NOMO-1 (cell line): ENCODE measurements at regions not wholly inside any gene's neighbourhood (a gene's known extent, or its start where the extent isn't known, plus 50 kb on each side); places are given as distances from the start of the nearest gene placed in this dataset.

Experiments used
- DNase-seq, 2 experiments: peaks; one replicate each; lab custom pipeline; 2025; ENCODE audit not compliant: unreplicated experiment in 2 of 2; lab: John Stamatoyannopoulos, UW

DNA sequence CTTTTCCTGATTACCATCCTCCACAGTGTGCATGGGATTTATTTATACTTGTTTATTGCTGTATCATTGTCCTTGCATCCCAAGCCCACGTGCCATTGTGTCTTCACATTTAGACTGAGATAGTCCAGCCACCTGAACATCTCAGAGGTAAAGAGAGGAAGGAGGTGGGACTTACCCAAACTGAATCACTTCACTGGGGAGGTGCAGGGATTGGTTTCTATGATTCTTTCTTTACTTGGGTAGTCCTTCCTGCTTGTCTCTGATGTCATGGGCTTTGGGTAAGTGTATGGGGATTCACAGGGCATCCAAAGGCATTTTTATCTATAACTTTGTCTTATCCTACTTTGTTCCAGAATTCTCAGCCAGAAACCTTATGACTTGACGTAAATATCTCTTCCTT lies 141.5 kb upstream of the UMPS start:
- DNase-seq: no peak

DNA sequence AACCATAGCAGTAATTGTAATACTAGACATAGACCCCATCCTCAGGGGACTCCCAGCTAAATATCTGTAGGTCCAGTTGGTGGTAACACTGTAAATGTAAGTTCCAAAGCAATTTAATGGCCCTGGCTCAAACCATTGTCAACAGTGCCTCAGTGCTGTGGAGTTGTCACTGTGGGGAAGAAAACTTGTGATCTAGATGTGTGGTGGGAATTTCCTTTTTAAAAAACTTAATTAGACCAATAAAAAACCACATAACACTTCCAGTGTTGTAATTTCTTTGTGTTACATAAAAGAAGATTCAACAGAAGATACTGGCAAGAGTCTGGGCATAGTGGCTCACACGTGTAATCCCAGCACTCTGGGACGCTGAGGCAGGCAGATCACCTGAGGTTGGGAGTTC lies 138.6 kb upstream of the UMPS start:
- no peak for DNase-seq

DNA sequence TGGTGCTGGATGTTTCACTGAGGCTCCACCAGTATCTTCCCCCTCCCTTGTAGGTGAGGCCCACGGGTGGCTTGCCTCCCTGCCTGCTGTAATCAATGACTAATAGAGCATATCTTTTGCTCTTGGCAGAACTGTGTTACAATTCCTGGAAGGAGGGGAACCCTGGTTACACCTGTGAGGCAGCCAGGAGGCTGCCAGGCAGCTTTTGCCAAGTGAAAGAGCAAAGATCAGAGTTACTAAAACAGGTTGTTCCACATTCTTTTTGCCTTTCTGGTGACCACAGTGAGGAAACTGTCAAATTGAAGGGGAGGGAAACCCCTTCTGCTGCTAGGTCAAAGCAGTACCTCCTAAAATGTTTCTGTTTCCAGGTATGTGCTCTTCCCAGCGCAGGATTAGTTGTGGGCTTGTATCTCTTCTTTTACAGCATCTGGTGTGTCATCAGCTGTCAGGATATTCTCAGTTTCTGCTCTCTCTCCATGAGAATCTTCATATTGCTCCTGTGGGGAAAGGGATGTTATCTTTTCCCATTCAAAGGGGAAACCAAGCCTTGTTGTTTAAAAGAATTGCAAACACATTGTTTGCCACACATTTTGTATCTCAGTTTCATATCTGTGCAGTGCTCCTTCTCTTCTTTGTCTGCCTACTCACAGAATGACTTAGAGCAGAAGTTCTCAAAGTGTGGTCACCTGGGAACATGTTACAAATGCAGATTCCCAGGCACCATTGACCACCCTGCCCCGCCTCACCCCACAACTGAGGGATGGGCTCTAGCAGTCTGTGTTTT lies 137.4 kb upstream of the UMPS start:
- DNase-seq: no peak

DNA sequence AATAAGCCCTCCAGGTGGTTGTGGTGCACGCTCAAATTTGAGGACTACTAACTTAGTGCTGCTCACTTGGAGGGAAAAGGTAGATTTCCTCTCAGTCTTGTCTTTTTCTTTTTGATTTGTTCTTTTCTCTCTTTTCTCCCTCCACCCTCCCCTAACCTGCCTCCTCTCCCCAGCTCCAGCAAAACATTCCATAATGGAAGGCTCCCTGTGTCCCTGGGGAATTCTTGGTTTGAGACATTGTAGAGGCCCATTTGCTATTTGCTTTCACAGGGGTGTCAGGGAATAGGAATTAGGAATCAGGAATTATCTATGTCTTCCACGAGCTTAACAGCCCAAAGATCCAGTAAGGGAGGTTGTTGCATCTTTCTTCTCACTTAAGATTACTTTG lies 136.8 kb upstream of the UMPS start:
- DNase-seq: no peak

DNA sequence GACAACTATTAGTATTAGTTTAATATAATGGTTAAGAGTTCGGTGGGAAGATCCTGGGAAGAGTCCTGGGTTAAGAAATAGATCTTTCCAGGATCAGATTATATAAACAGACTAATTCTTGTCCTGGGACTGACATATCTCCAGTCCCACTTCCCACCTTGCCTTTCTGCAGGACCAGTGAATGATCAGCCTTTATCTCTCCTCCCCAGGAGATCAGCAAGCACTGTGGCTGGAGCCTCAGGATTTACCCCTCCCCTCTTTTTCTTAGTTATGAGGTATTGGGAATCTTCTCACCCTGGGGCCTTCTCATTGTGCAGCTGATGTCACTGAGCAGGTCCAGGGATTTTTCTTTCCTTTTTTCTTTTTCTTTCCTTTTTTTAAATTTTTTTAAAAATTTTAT lies 135.7 kb upstream of the UMPS start:
- DNase-seq: no peak

DNA sequence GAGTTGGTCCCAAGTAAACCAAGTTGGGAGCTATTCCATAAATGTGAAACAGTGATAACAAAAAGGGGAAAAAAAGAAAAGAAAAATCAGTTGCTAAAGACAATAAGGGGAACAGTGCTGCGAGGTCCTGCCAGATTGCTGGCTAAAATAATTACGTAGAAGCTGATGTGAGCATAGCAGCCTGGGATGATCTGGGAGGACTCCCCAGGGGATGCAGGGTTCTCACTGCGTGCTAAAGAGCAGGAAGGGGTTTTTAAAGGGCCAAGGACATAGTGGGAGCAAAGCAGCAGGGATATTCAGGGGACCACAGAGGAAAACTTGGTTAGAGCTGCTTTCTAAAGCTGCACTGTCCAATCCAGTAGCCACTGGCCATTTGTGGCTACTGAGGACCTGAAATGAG lies 133.0 kb upstream of the UMPS start:
- no peak for DNase-seq

DNA sequence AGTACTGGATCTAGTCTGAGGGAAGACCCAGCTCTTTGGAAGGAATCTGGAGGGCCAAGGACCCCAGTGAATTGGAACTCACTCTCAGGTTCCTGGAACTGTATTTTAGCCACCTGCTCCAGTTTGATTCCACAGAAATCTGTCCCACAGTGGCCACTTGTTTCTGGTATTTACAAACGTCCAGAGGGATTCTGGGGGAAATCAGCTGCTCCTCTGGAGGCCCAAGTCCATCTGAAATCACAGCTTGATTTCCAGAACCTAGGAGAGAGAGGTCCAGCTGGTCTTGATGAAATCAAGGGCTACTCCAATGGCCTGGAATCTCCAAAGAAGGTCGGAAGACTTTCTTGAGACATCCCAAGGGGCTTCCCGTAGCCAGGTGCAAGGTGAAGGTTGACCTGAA lies 132.3 kb upstream of the UMPS start:
- DNase-seq: no peak

DNA sequence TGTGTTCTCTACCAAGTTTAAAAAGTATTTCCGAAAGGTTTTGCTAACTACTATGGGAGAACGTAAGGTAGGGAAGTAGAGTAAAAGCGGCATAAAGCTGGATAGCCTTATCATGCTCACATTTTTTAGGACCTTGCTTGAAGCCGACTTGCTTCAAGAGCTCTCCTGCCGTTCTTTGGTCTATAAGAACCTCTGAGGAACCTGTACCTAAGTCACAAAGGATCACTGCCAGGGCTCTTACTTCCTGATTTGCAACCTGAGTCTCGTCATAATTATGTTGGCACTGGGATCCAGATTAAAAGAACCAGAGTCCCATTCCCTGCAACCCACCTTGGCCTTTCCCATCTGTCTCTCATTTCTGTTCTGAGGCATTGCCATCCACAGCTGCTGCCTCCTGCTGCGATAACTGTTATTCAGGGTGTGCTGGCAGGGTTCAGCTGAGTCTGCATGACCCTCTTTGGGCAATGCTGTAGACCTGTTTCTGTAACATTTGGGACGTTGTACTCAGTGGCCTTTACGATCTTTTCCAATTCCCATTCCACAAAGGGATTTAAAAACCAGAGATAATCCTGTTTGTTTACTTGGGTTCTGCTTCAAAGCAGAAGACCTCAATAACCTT lies 131.0 kb upstream of the UMPS start:
- DNase-seq: no peak

DNA sequence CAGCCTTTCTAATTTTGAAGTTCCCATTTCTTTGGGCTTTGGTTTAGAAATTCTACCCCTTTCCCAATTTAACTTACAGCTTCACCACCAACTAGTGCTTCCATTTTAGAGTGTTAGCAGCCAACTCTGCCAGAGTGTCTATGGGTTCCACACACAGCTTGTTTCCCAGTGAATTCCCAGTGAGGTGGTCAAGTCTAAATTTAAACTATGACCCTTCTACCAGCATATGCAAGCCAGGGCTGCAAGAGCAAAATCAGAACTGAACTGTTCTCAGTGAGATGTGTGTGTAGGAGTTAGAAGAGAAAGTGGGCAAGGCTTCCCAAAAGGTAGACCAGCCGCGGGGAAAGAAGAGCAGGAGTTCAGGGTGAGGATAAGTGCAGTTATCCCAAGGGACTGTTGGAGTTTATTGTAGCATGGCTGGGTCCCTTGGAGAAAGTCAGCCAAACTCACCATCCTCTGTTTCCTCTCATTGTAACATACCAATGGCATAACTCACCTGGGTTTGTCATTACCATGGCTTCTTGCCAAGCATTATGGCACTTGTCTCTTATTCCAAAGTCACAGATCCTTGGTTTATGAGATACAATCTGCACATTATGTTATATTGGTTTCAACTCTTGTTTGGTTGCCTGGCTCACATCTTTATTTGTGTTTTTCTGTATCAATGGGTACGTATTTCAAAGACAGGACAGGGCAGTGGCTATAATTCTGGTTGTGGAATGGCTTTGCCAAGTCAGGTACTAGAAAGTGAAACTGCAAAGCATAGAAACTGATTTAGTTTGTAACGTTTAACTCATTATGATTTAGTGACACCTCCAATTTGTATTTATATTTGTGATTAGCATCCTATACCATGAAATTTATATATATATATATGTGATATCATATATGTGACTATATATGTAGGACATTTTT lies 130.2 kb upstream of the UMPS start:
- no peak for DNase-seq

DNA sequence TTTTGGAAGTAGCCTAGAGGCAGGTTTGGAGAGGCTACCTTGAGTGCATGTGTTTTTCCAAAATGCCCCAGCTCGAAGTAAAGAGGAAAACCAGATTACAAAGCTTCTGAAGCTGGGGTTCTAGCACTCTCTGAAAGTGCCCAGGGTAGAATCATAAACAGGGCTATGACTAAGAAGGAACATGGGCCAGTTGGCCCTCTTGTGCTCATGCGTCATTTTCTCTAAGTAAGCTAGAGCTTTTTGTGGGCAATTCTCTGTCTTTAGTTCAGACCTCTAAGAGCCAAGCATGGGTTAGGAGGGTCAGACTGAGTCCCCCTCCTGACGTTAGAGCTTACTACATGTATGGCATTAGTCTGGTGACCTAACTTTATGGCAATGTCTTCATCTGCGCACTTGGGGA lies 129.5 kb upstream of the UMPS start:
- DNase-seq: no peak

DNA sequence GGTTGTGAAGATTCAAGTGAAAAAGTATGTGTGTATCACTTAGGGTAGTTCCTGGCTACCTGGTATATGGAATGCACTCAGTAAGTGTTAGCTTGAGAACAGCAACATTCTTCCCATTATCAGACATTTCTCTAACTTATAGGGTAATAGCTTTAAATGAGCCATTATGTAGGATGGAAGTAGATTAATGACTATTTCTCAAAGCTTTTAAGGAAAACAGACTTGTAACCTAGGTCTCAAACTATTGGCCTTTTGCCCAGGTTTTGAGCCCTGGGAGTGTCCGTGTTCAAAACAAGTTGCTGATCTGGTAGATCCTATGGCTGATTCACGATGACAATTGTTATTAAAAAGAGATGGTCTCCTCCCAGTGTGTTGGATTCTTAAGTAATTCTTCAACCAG lies 129.1 kb upstream of the UMPS start:
- no peak for DNase-seq

DNA sequence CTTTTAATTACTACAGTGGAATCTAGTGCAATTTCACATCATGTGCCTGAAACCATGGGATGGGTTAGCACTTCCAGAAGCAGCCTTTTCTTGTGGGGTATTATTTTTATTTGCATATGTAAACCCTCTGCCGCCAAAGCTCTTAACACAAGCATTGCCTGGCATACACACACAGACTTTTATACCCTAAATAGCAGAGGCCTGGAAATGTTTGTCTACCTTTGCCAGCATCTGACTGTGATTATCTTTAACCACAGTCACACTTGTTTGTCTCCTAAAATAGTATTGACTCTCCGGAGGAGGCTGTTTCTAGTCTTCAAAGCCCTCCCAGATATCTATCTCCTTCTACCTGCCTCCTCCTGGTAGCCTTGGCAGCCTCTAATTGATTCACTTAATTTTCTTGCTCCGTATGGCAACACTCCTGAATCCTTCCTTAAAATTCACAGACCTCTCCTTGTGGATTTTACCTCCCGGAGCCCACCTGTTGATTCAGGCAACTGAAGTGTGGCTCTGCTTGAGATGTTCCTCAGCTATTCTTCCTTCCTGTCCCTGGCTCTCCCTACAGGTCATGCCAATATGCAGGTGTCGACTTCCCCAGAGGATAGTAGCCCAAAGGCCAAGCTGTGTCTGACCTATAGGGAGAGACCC lies 127.1 kb upstream of the UMPS start:
- DNase-seq: no peak

DNA sequence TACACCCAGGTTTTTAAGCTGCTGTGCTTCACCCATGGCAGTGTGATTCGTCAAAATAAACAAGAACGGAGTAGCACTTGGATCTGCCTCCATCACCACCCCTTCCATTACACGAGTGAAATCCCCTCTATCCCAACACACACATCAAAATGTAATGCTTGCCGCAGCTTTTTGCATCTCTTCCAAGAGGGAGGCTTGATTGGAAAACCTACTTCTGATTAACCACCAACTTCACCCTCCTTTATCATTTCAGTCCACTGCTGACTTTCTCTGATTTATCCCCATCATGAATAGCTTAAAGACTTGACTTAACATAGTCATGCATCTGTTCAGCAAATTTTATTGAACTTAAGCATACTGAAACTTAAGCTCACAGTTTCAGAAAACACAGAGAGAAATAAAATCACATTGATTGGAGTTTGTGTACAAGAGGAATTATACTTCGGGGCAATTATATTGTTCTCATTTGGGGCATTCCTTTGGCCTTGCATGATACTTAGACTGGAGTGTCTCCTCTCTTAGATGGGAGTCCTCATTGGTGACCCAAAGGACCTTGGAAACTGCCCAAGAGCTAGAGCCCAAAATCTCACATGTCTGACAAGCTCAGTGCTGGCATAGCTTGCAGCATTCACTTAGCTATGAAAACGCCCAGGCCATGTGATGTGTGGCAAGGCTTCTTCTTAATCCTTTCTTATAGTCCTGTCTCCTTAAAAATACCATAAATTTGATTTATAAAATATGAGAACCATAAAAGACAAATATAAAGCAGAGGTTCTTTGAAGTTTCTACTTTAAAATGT lies 124.3 kb upstream of the UMPS start:
- no peak for DNase-seq

DNA sequence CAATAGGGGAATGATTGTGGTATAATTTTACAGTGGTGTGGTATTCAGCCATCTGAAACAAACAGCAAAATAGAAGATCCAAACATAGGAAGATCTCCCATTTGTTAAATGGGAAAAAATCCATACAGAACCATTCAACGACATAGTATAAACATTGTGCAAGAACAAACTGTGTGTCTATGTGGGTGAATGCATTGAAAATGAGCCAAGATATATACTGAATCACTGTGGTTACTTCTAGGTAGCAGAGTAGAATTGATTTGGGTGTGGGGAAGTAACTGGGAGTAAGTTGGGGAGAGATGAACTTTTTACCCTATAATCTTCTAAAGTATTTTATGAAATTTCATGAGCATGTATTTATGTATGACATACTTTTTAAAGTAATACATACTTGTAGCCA lies 123.1 kb upstream of the UMPS start:
- no peak for DNase-seq

DNA sequence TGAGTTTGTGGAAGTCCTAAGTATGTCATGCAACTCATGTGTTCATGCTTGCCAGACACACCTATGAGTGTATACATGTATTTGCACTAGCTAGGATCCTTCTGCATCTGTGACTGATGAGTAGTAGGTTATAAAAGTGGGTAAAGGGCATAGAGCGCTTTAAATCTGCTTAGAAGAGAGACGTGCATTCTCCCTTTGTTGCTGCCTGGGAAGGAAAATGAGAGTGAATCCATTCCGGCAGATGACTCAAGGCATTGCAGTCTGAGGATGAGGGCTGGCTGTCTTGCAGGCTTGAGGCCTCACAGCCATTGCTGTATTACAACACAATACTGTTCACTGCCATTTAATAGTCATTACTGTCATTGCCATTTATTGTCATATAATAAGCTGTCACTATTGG lies 120.8 kb upstream of the UMPS start:
- DNase-seq: no peak

DNA sequence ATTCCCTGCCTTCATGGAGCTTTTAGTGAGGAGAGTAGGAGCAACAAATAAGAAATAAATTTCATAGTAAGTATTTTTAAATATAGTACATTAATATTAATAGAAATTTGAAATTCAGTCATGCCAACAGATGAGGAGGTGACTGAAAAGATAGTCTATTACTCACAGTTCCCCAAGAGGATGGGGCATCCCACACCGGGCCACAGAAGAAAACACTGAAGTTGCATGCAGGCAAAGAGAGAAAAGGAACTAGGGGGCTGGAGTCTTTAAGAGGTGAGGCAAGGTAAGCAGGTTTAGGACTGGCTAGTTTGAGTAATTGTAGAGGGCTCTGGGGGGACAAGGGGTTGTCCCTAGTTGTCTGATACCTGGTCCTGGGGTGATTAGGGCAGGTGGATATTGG lies 120.1 kb upstream of the UMPS start:
- no peak for DNase-seq

DNA sequence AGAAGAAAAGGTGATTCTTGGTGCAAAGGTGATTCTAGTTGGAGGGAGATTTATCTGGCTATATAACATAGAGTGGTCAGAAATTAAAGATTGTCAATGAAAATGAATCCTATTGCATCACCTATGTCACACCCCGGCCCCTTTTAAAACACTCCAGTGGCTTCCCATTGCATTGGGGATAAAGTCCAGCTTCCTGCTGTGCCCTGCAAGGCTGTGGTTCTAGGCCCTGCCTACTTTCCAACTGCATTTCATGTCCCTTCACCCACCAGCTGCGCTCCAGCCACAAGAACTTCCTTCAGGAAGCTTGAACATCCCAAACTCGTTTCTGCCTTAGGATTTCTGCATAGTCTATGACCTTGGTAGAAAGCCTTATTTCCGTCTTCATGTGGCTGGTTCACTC lies 118.7 kb upstream of the UMPS start:
- no peak for DNase-seq

DNA sequence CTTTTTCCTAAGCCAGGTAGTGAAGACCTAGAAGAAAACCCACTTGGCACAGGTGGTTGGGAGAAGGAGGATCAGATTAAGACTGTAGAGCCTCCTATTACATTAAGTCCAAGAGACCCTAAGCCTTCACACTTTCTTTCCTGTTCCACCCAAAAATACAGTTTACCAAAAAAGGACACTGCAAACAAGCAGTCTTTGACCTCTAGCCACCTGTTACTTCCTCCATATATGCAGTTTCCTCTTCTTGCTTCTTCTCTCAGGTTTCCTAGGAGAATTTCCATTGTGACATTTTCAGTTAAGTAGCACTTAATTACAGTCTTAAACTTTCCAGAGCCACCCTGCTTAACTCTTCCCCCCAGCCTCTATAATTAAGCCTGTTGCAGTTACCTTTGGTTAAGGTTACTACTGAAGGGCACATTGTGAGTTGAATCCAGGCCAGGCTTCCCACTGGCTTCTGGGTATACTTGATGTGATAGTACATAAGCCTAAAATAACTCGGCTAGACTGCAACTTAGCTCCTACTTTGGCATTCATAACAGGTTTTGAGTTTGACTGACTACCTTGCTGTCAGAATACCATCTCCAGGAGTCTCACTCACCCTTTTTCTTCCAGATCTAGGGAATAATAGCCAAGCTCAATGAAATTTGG lies 114.2 kb upstream of the UMPS start:
- DNase-seq: no peak

DNA sequence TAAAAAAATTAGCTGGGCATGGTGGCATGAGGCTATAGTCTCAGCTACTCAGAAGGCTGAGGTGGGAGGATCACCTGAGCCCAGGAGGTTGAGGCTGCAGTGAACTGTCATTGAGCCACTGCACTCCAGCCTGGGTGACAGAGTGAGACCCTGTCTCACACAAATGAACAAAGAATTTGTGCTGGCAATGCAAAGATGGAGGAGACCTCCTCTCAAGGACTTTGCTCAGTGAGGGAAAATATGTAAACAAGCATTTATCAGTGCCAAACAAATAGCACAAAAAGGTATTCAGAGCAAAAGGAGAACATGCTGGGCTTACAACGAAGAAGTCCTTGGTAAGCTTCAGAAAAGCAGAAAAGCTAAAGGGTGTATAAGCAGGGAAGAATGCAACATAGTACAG lies 113.1 kb upstream of the UMPS start:
- DNase-seq: no peak
